ENCODE measurements at regions not wholly inside any gene's neighbourhood (a gene's known extent, or its start where the extent isn't known, plus 50 kb on each side); places are given as distances from the start of the nearest gene placed in this dataset.

GRCh38 chr16:51707666-51708065 is 556.6 kb upstream of the SALL1 start:
- no peaks in the 10 kb centered on the region for H3K9me3 ChIP-seq (ENCODE audit: low read depth, low read length)
- H3K4me1 ChIP-seq (ENCODE audit: insufficient read depth, low read length) = no peaks in the 10 kb centered on the region

GRCh38 chr16:51705142-51705541 is 554.1 kb upstream of the SALL1 start:
- no peak overlapping the region for H2AFZ ChIP-seq (ENCODE audit: low read length)
- no peak for DNase-seq (ENCODE audit: insufficient read length, low spot score, missing footprints)
- H3K79me2 ChIP-seq (ENCODE audit: insufficient read depth, low read length) = no peaks in the 10 kb centered on the region
- H3K36me3 ChIP-seq (ENCODE audit: insufficient read depth, low read length) = no peaks in the 10 kb centered on the region
- no peaks in the 10 kb centered on the region for H3K9me3 ChIP-seq (ENCODE audit: low read depth, low read length)
- H3K4me2 ChIP-seq (ENCODE audit: insufficient read depth, low read length) = no peak overlapping the region
- no peak overlapping the region for H3K27ac ChIP-seq (ENCODE audit: low read depth, low read length)
- H3K27me3 ChIP-seq (ENCODE audit: insufficient read depth, low read length) = no peaks in the 10 kb centered on the region
- H4K20me1 ChIP-seq (ENCODE audit: insufficient read depth, low read length) = no peaks in the 10 kb centered on the region
- H3K4me3 ChIP-seq (ENCODE audit: insufficient read depth, low read length) = no peak overlapping the region
- no peaks in the 10 kb centered on the region for H3K4me1 ChIP-seq (ENCODE audit: insufficient read depth, low read length)
- TF ChIP-seq, protein P1, sequence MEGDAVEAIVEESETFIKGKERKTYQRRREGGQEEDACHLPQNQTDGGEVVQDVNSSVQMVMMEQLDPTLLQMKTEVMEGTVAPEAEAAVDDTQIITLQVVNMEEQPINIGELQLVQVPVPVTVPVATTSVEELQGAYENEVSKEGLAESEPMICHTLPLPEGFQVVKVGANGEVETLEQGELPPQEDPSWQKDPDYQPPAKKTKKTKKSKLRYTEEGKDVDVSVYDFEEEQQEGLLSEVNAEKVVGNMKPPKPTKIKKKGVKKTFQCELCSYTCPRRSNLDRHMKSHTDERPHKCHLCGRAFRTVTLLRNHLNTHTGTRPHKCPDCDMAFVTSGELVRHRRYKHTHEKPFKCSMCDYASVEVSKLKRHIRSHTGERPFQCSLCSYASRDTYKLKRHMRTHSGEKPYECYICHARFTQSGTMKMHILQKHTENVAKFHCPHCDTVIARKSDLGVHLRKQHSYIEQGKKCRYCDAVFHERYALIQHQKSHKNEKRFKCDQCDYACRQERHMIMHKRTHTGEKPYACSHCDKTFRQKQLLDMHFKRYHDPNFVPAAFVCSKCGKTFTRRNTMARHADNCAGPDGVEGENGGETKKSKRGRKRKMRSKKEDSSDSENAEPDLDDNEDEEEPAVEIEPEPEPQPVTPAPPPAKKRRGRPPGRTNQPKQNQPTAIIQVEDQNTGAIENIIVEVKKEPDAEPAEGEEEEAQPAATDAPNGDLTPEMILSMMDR (IDR thresholded peaks at IDR 0.05; ENCODE audit: extremely low read depth, low read depth, low read length) = no peak

More at GRCh38 chr16:51707666-51708065, 556.6 kb upstream of the SALL1 start:
- no peaks in the 10 kb centered on the region for H3K27me3 ChIP-seq (ENCODE audit: insufficient read depth, low read length)
- no peaks in the 10 kb centered on the region for H4K20me1 ChIP-seq (ENCODE audit: insufficient read depth, low read length)
- TF ChIP-seq, protein P1 (IDR thresholded peaks at IDR 0.05; ENCODE audit: extremely low read depth, low read depth, low read length) = no peak
- H2AFZ ChIP-seq (ENCODE audit: low read length) = no peak overlapping the region
- H3K79me2 ChIP-seq (ENCODE audit: insufficient read depth, low read length) = no peaks in the 10 kb centered on the region
- H3K4me2 ChIP-seq (ENCODE audit: insufficient read depth, low read length) = no peak overlapping the region
- no peak overlapping the region for H3K4me3 ChIP-seq (ENCODE audit: insufficient read depth, low read length)
- no peak overlapping the region for H3K27ac ChIP-seq (ENCODE audit: low read depth, low read length)
- DNase-seq (ENCODE audit: insufficient read length, low spot score, missing footprints) = no peak
- no peaks in the 10 kb centered on the region for H3K36me3 ChIP-seq (ENCODE audit: insufficient read depth, low read length)

- Histone ChIP-seq H3K27me3 (ENCODE audit: insufficient read depth, low read length) (no peaks in the 10 kb centered on the region), H3K27ac (ENCODE audit: low read depth, low read length) (no peak overlapping the region), H3K9me3 (ENCODE audit: low read depth, low read length) (no peaks in the 10 kb centered on the region), H3K4me2 (ENCODE audit: insufficient read depth, low read length) (no peak overlapping the region), H3K4me3 (ENCODE audit: insufficient read depth, low read length) (no peak overlapping the region), H3K79me2 (ENCODE audit: insufficient read depth, low read length) (no peaks in the 10 kb centered on the region), H4K20me1 (ENCODE audit: insufficient read depth, low read length) (no peaks in the 10 kb centered on the region), H2AFZ (ENCODE audit: low read length) (no peak overlapping the region), H3K36me3 (ENCODE audit: insufficient read depth, low read length) (no peaks in the 10 kb centered on the region), H3K4me1 (ENCODE audit: insufficient read depth, low read length) (no peaks in the 10 kb centered on the region)
- TF ChIP-seq, protein P1 (IDR thresholded peaks at IDR 0.05; ENCODE audit: extremely low read depth, low read depth, low read length) = no peak
- DNase-seq (ENCODE audit: insufficient read length, low spot score, missing footprints) = no peak
Observed at GRCh38 chr16:51701025-51701424, 550.0 kb upstream of the SALL1 start.

- H3K36me3 ChIP-seq (ENCODE audit: insufficient read depth, low read length) = no peaks in the 10 kb centered on the region
- no peaks in the 10 kb centered on the region for H4K20me1 ChIP-seq (ENCODE audit: insufficient read depth, low read length)
- TF ChIP-seq, protein P1 (IDR thresholded peaks at IDR 0.05; ENCODE audit: extremely low read depth, low read depth, low read length) = no peak
- H3K4me1 ChIP-seq (ENCODE audit: insufficient read depth, low read length) = no peaks in the 10 kb centered on the region
- no peak overlapping the region for H3K27ac ChIP-seq (ENCODE audit: low read depth, low read length)
- no peaks in the 10 kb centered on the region for H3K9me3 ChIP-seq (ENCODE audit: low read depth, low read length)
- no peak overlapping the region for H3K4me3 ChIP-seq (ENCODE audit: insufficient read depth, low read length)
- no peaks in the 10 kb centered on the region for H3K27me3 ChIP-seq (ENCODE audit: insufficient read depth, low read length)
- H2AFZ ChIP-seq (ENCODE audit: low read length) = no peak overlapping the region
- DNase-seq (ENCODE audit: insufficient read length, low spot score, missing footprints) = no peak
- no peaks in the 10 kb centered on the region for H3K79me2 ChIP-seq (ENCODE audit: insufficient read depth, low read length)
- no peak overlapping the region for H3K4me2 ChIP-seq (ENCODE audit: insufficient read depth, low read length)
Observed at GRCh38 chr16:51699686-51700396, 548.8 kb upstream of the SALL1 start.
